Body of pancreas (tissue), 4 donors: ENCODE measurements at regions not wholly inside any gene's neighbourhood (a gene's known extent, or its start where the extent isn't known, plus 50 kb on each side); places are given as distances from the start of the nearest gene placed in this dataset.

Source experiments
- ATAC-seq: fragments of 150-250 bp; one replicate; pipeline ENCODE4 v1.9.1; 2016
- DNase-seq, 4 donors: peaks; one replicate each; pipeline ENCODE4 v3.0.0-alpha.2; 2019
- H3K27ac ChIP-seq, 4 donors: fragments of 200-600 bp; sonication (generic); 1 replicate in 3 of 4; 2 replicates in 1 of 4; pipeline versions ENCODE4 v1.5.1 to v1.6.1; 2016 to 2019; ENCODE audit warnings: mild to moderate bottlenecking in 1 of 4, mixed read lengths in 1 of 4, moderate library complexity in 1 of 4
- H3K27me3 ChIP-seq, 2 donors: fragments of 200-600 bp; sonication (generic); one replicate each; pipeline ENCODE4 v1.6.0; 2016; ENCODE audit warnings: mild to moderate bottlenecking in 1 of 2
- H3K36me3 ChIP-seq, 2 donors: fragments of 200-600 bp; sonication (generic); replicated peaks in 1 of 2; 2 replicates each; pipeline ENCODE4 v1.5.1; 2016; ENCODE audit warnings: low read depth in 2 of 2; ENCODE audit not compliant: insufficient read depth in 1 of 2
- H3K4me1 ChIP-seq: fragments of 200-600 bp; sonication (generic); one replicate; pipeline ENCODE4 v1.6.0; 2016
- H3K4me3 ChIP-seq, 2 donors: fragments of 200-600 bp; sonication (generic); 1 replicate in 1 of 2; 2 replicates in 1 of 2; pipeline ENCODE4 v1.5.1; 2016 to 2019
- H3K9me3 ChIP-seq, 3 donors: fragments of 200-600 bp; sonication (generic); 1 replicate in 2 of 3; 2 replicates in 1 of 3; pipeline ENCODE4 v1.5.1; 2016
- POLR2A ChIP-seq, 3 donors: fragments of 450-650 bp; IDR thresholded peaks; one replicate each; pipeline ENCODE4 v1.6.1; 2016; ENCODE audit warnings: antibody characterized with exemption in 3 of 3, mild to moderate bottlenecking in 2 of 3
- WGBS, 2 donors: methylation state at CpG; one replicate each; pipeline ENCODE4 v1.1.5; 2017; 5-methylcytosine and 5-hydroxymethylcytosine counted together
- intact Hi-C: fragments of 100-400 bp; cut with DNase I; formaldehyde crosslinking; loops from one replicate; pipeline ENCODE4 v1.15.1; 2023
- TF ChIP-seq, protein P1 (sequence below), 7 experiments: fragments of 450-650 bp in 4 of 7; fragments of 200-600 bp in 3 of 7; sonication (generic) in 3 of 7; IDR thresholded peaks; one replicate each; pipeline ENCODE4 v1.5.1; 2016 to 2019; ENCODE audit warnings: antibody characterized with exemption in 7 of 7

DNA sequence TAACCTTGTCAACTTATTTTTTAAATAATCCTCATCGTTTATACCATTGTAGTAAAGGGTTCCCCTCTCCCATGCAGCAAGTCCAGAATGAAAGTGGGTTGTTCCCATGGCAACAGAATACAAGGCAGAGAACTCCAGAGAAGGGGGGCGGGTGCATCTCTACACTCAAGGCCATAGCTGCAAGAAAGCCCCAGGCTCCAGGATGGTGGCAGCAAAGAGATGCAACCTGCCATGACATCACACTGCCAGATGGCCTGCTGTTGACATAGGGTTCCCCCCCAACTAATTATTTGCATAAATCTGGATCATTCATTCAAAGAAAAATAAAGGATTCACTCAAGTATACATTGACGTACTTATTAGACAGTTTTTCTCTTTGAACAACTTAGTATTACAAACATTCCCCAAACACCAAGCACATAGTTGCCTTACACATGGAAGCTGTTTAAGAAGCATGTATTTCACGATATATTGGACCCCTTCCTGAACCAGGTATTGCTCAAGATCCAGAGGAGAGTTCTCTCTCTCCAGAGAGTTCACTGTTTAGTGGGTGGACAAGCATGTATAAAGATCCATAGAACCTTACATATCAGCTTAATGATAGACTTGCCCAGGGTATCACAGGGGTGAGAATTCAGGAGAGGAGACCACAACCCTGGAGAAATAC lies 87.4 kb upstream of the KLF7 start:
- TF ChIP-seq POLR2A (IDR thresholded peaks at IDR 0.05): no peak
- TF ChIP-seq, protein P1, sequence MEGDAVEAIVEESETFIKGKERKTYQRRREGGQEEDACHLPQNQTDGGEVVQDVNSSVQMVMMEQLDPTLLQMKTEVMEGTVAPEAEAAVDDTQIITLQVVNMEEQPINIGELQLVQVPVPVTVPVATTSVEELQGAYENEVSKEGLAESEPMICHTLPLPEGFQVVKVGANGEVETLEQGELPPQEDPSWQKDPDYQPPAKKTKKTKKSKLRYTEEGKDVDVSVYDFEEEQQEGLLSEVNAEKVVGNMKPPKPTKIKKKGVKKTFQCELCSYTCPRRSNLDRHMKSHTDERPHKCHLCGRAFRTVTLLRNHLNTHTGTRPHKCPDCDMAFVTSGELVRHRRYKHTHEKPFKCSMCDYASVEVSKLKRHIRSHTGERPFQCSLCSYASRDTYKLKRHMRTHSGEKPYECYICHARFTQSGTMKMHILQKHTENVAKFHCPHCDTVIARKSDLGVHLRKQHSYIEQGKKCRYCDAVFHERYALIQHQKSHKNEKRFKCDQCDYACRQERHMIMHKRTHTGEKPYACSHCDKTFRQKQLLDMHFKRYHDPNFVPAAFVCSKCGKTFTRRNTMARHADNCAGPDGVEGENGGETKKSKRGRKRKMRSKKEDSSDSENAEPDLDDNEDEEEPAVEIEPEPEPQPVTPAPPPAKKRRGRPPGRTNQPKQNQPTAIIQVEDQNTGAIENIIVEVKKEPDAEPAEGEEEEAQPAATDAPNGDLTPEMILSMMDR (IDR thresholded peaks at IDR 0.05): no peak
- ATAC-seq (no peak), DNase-seq (no peak)
- Histone ChIP-seq H3K36me3 (no peaks in the 10 kb centered on the region), H3K9me3 (no peaks in the 10 kb centered on the region), H3K27ac (no peak overlapping the region), H3K27me3 (no peaks in the 10 kb centered on the region), H3K4me3 (no peak overlapping the region), H3K4me1 (no peaks in the 10 kb centered on the region)
- intact Hi-C loops: no loop called here
- WGBS, 2 donors: 41 to 54% methylated on average over 4 of the region's 4 CpGs

DNA sequence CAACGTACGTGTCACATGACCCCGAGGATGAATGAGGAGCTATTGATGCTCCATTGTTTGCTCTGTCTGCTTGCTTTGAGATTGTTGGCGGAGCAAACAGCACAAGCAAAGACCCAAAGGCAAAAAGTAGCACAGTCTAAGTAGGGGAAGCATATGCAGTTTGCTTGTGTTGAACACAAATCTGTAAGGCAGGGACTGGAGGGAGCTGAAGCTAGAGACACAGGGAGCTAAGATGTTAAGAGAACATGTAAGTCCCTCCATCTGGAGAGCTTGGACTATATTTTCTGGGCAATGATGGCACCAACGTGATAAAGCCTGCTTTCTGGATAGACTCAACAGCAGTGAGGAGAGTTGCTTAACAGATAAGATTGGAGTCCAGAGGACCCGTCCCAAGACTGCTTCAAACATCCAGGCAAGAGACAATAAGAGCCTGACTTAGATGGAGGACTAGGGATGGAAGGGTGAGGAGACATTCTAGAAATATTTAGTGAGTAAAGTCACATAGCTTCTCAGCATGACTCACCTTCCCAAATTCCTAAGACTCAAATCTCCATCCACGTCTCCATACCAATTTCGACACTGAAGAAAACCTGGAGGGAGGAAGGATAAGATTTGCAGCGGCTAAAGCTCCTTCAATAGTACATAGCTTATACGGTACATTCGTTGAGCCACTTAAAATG lies 88.1 kb upstream of the KLF7 start:
- WGBS, 2 donors: 37 to 39% methylated on average over 11 of the region's 11 CpGs
- Histone ChIP-seq H3K36me3 (no peaks in the 10 kb centered on the region), H3K27me3 (no peaks in the 10 kb centered on the region), H3K4me1 (no peaks in the 10 kb centered on the region), H3K9me3 (no peaks in the 10 kb centered on the region), H3K27ac (no peak overlapping the region), H3K4me3 (no peak overlapping the region)
- DNase-seq: no peak
- TF ChIP-seq, protein P1 (IDR thresholded peaks at IDR 0.05): no peak
- no peak for TF ChIP-seq POLR2A (IDR thresholded peaks at IDR 0.05)
- ATAC-seq: no peak
- intact Hi-C loops: no loop called here

DNA sequence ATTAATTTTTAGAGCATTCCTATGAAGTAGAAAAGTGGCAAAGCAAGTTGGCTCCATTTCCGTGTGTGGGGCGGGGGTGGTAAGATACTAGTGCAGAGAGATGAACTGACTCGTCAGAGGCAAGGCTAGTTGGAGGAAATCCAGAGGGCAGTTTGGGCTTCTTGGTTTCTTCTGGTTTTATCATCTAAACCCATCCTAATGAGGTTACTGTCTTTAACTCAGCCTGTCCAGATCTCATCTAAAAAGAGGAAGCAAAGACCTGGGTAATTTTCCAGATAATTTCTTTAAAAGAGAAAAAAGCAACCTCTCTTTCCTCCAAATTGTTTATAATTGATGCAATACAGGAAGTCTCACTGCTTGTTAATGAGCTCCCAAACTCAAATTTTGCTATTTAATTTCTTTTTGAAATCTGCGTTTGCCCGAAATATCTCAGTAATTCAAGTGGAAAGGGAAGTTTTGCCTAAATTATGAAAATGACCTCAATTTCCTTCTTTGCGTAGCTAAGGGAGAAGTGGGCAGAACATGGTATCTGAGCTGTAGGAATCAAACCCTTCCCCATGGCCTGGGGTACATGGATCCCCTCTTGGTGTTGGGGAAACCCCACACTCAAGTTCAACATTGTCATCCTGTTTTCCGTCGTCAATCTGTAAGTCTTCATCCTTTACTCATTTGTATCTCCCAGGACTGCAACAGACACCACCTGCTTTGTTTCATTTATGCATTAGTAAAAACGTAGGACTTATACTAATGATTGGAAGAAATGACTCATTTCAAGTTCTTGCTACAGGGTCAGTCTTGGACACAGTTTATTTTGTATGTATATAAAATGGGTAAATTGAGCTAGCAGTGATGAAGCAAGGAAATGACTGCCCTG lies 89.1 kb upstream of the KLF7 start:
- Histone ChIP-seq H3K4me3 (no peak overlapping the region), H3K27ac (peak overlapping the region in 1 of 4 donors; percentile 3), H3K36me3 (no peaks in the 10 kb centered on the region), H3K27me3 (no peaks in the 10 kb centered on the region), H3K9me3 (no peaks in the 10 kb centered on the region), H3K4me1 (no peaks in the 10 kb centered on the region)
- ATAC-seq (no peak), DNase-seq (peak in 1 of 4 donors; percentile 32)
- TF ChIP-seq, protein P1 (IDR thresholded peaks at IDR 0.05): no peak
- no peak for TF ChIP-seq POLR2A (IDR thresholded peaks at IDR 0.05)
- 39 to 55% methylated on average over 9 of the region's 9 CpGs for WGBS, 2 donors
- intact Hi-C loops: no loop called here

DNA sequence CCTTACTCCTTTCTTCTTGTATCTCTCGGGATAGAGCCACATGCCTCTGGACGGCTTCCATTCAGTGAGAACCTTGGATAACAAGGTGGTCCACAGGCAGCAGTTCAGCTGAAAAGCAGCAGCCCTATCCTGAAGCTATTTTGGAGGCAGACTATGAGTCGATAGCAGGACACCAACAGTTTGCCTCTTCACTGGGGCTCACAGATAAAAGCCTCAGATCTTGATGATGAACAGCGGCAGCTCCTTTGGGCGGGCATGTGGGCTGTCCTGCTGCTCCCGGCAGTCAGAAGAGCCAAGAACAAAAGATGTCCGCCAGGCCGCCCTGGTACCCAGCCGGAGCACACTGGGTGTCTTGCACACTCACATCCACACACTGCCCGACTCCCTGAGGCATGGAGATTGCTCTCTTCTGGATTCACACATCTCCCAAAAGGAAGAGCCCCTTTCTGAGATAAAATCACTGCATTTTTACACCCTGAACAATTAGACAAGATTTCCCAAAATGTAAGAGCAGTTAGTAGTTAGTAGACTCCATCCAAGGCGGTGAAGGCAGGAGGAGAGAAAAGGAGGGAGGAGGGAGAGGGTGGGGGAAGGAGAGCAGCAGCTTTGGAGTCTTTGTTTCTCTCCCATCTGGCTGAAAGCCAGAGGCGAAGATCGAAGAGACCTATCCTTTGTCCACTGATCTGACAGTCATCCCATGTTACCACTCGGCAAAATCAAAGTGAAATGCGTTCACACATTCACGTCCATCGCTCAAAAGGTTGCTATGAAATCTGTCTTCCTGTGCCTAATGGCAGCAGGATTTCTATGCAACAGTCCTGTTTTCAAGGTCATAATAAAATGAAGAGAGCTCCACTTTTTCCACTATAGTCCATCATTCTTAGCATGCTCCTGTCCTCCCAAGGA lies 90.1 kb upstream of the KLF7 start:
- Histone ChIP-seq H3K36me3 (no peaks in the 10 kb centered on the region), H3K27ac (no peak overlapping the region), H3K9me3 (no peaks in the 10 kb centered on the region), H3K4me1 (no peaks in the 10 kb centered on the region), H3K27me3 (no peaks in the 10 kb centered on the region), H3K4me3 (no peak overlapping the region)
- WGBS, 2 donors: 63 to 76% methylated on average over 16 to 17 of the region's 17 CpGs
- intact Hi-C loops: no loop called here
- ATAC-seq (no peak), DNase-seq (no peak)
- TF ChIP-seq POLR2A (IDR thresholded peaks at IDR 0.05): no peak
- TF ChIP-seq, protein P1 (IDR thresholded peaks at IDR 0.05): no peak
